Tibial nerve (tissue), 4 donors: ENCODE measurements at regions not wholly inside any gene's neighbourhood (a gene's known extent, or its start where the extent isn't known, plus 50 kb on each side); places are given as distances from the start of the nearest gene placed in this dataset.
"Not testable (repeated sequence)": the region's sequence is repeated elsewhere in the genome, so short reads cannot be mapped to it uniquely, and the experiment has no call there.

Source experiments
- DNase-seq, 2 donors: peaks; one replicate each; pipeline ENCODE4 v3.0.0-alpha.2; 2019; ENCODE audit warnings: low spot score in 2 of 2
- H3K27ac ChIP-seq, 4 donors: fragments of 200-600 bp; sonication (generic) in 3 of 4; one replicate each; pipeline ENCODE4 v1.5.1; 2017 to 2019; ENCODE audit warnings: mild to moderate bottlenecking in 1 of 4
- H3K27me3 ChIP-seq, 2 donors: fragments of 200-600 bp; sonication (generic) in 1 of 2; one replicate each; pipeline versions ENCODE4 v1.5.1 to v1.6.0; 2017 to 2019
- H3K36me3 ChIP-seq, 3 donors: fragments of 200-600 bp; sonication (generic); one replicate each; pipeline ENCODE4 v1.5.1; 2018 to 2019
- H3K4me1 ChIP-seq, 4 donors: fragments of 200-600 bp; sonication (generic) in 3 of 4; one replicate each; pipeline ENCODE4 v1.5.1; 2017 to 2019
- H3K4me3 ChIP-seq, 4 donors: fragments of 200-600 bp; sonication (generic) in 3 of 4; one replicate each; pipeline ENCODE4 v1.5.1; 2017 to 2019; ENCODE audit warnings: mild to moderate bottlenecking in 1 of 4, moderate library complexity in 1 of 4
- H3K9me3 ChIP-seq, 4 donors: fragments of 200-600 bp; sonication (generic) in 3 of 4; one replicate each; pipeline ENCODE4 v1.5.1; 2017 to 2019
- CTCF ChIP-seq, 5 experiments: fragments of 200-600 bp in 3 of 5; fragments of 450-650 bp in 2 of 5; sonication (generic) in 3 of 5; IDR thresholded peaks; one replicate each; pipeline ENCODE4 v1.5.1; 2016 to 2019; ENCODE audit warnings: antibody characterized with exemption in 5 of 5, mild to moderate bottlenecking in 3 of 5, moderate library complexity in 2 of 5
- EP300 ChIP-seq, 2 donors: sonication (generic); formaldehyde crosslinking; IDR thresholded peaks; one replicate each; pipeline ENCODE4 v1.6.1; 2017; ENCODE audit warnings: antibody characterized with exemption in 2 of 2, mild to moderate bottlenecking in 1 of 2
- POLR2A ChIP-seq, 2 donors: fragments of 450-650 bp; IDR thresholded peaks; one replicate each; pipeline ENCODE4 v1.6.1; 2017; ENCODE audit warnings: antibody characterized with exemption in 2 of 2, mild to moderate bottlenecking in 2 of 2, moderate library complexity in 2 of 2
- WGBS, 2 donors: methylation state at CpG; one replicate each; pipeline ENCODE4 v1.1.5; 2018; 5-methylcytosine and 5-hydroxymethylcytosine counted together

DNA sequence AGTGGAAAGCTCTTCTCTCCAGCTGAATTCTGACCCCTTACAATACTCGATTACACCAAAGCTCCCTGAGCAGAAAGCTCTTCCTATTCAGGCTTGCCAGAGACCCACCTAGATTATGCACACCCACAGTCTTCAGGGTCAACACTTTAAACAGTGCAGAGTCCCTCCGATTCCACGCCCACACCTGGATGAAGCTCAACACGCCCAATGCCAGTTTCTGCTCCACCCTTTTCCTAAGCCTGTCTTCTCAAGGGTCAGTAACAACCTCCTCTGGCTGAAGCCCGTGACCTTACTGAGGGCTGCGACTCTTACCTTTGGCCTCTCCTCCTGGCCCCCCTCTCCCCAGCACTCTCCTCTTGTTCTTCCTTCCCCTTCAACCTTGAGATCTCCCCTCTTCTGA lies 492.0 kb upstream of the SALL3 start:
- Histone ChIP-seq H3K27me3 (no peaks in the 10 kb centered on the region), H3K4me3 (no peak overlapping the region), H3K36me3 (no peaks in the 10 kb centered on the region), H3K4me1 (no peaks in the 10 kb centered on the region), H3K27ac (no peak overlapping the region), H3K9me3 (peaks cover 0 to 17% (median 0%) of the 10 kb centered on the region in 4 donors)
- TF ChIP-seq EP300 (IDR thresholded peaks at IDR 0.05): no peak
- TF ChIP-seq POLR2A (IDR thresholded peaks at IDR 0.05): no peak
- no peak for DNase-seq
- WGBS, 2 donors: 83 to 92% methylated on average over 6 of the region's 6 CpGs

DNA sequence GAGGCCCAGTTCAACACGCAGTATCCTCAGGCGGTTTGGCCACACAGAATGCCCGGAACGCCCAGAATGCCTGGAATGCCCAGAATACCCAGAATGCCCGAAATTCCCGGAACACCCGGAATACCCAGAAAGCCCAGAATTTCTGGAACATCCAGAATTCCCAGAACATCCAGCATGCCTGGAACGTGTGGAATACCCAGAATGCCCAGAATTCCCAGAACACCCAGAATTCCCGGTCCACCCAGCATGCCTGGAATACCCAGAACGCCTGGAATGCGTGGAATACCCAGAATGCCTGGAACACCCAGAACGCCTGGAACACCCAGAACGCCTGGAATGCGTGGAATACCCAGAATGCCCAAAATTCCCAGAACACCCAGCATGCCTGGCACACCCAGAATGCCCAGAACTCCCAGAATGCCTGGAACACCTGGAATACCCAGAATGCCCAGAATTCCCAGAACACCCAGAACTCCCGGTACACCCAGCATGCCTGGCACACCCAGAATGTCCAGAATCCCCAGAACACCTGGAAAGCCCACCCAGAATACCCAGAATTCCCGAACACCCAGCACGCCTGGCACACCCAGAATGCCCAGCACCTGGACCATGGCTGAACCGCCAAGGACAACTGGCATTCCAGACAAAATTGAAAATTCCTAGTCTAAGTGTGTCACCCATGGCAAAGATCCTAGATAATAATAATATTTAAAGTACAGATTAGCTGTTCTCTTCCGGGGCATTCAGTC lies 487.4 kb upstream of the SALL3 start:
- 91 to 94% methylated on average over 19 of the region's 19 CpGs for WGBS, 2 donors
- H3K4me3 ChIP-seq: no peak overlapping the region
- no peaks in the 10 kb centered on the region for H3K36me3 ChIP-seq
- H3K9me3 ChIP-seq: peaks cover 0 to 21% (median 0%) of the 10 kb centered on the region in 4 donors
- H3K27me3 ChIP-seq: no peaks in the 10 kb centered on the region
- no peaks in the 10 kb centered on the region for H3K4me1 ChIP-seq
- DNase-seq: no peak
- no peak for TF ChIP-seq POLR2A (IDR thresholded peaks at IDR 0.05)
- no peak for TF ChIP-seq EP300 (IDR thresholded peaks at IDR 0.05)
- TF ChIP-seq CTCF (IDR thresholded peaks at IDR 0.05): no peak
- H3K27ac ChIP-seq: no peak overlapping the region

GRCh38 chr18:78492813-78493371 lies 486.7 kb upstream of the SALL3 start:
- 91 to 95% methylated on average over 16 of the region's 16 CpGs for WGBS, 2 donors

DNA sequence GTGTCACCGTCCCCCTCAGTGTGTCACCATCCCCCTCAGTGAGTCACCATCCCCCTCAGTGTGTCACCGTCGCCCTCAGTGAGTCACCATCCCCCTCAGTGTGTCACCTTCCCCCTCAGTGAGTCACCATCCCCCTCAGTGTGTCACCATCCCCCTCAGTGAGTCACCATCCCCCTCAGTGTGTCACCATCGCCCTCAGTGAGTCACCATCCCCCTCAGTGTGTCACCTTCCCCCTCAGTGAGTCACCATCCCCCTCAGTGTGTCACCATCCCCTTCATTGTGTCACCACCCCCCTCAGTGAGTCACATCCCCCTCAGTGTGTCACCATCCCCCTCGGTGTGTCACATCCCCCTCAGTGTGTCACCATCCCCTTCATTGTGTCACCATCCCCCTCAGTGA lies 486.1 kb upstream of the SALL3 start:
- H3K4me1 ChIP-seq, H3K27me3 ChIP-seq, DNase-seq, H3K36me3 ChIP-seq, H3K4me3 ChIP-seq, H3K27ac ChIP-seq: not testable (repeated sequence)
- peaks cover 0 to 21% (median 0%) of the 10 kb centered on the region in 4 donors for H3K9me3 ChIP-seq
- WGBS, 2 donors: 11 to 25% methylated on average over 3 to 4 of the region's 5 CpGs

More at GRCh38 chr18:78492813-78493371, 486.7 kb upstream of the SALL3 start:
- Histone ChIP-seq H3K27ac (no peak overlapping the region), H3K4me3 (no peak overlapping the region), H3K36me3 (no peaks in the 10 kb centered on the region), H3K27me3 (no peaks in the 10 kb centered on the region), H3K4me1 (no peaks in the 10 kb centered on the region), H3K9me3 (peaks cover 0 to 21% (median 0%) of the 10 kb centered on the region in 4 donors)
- DNase-seq: no peak
- TF ChIP-seq EP300 (IDR thresholded peaks at IDR 0.05): no peak
- no peak for TF ChIP-seq CTCF (IDR thresholded peaks at IDR 0.05)
- no peak for TF ChIP-seq POLR2A (IDR thresholded peaks at IDR 0.05)

GRCh38 chr18:78494204-78495085 lies 485.2 kb upstream of the SALL3 start:
- Histone ChIP-seq H3K27ac (peak overlapping the region in 1 of 4 donors; percentile 56), H3K9me3 (peaks cover 0 to 21% (median 0%) of the 10 kb centered on the region in 4 donors), H3K4me3 (no peak overlapping the region), H3K4me1 (no peaks in the 10 kb centered on the region), H3K36me3 (no peaks in the 10 kb centered on the region), H3K27me3 (no peaks in the 10 kb centered on the region)
- WGBS, 2 donors: 52 to 55% methylated on average over 22 of the region's 22 CpGs
- TF ChIP-seq POLR2A (IDR thresholded peaks at IDR 0.05): no peak
- TF ChIP-seq CTCF (IDR thresholded peaks at IDR 0.05): no peak
- no peak for TF ChIP-seq EP300 (IDR thresholded peaks at IDR 0.05)
- DNase-seq: no peak
